OCI-LY1 (cell line): ENCODE measurements at regions not wholly inside any gene's neighbourhood (a gene's known extent, or its start where the extent isn't known, plus 50 kb on each side); places are given as distances from the start of the nearest gene placed in this dataset.

Experiments
- H2AFZ ChIP-seq: fragments of 200-600 bp; sonication (generic), shearing (Covaris generic); 2 replicates; pipeline ENCODE4 v1.6.0; 2014; ENCODE audit warnings: antibody characterized with exemption, mild to moderate bottlenecking, low read length
- H3F3A ChIP-seq: fragments of 200-600 bp; sonication (generic), shearing (Covaris generic); 2 replicates; pipeline ENCODE4 v1.6.0; 2014; ENCODE audit warnings: mild to moderate bottlenecking, antibody characterized with exemption, low read length, moderate library complexity; ENCODE audit not compliant: insufficient read depth
- H3K27ac ChIP-seq: fragments of 200-600 bp; sonication (generic); 2 replicates; pipeline ENCODE4 v1.5.1; 2014; ENCODE audit warnings: low read length, mixed run types, mild to moderate bottlenecking, low read depth; ENCODE audit not compliant: poor library complexity, severe bottlenecking
- H3K27me3 ChIP-seq: fragments of 200-600 bp; sonication (generic); 2 replicates; pipeline ENCODE4 v1.6.0; 2014; ENCODE audit warnings: antibody characterized with exemption, mild to moderate bottlenecking, low read length, moderate library complexity; ENCODE audit not compliant: insufficient read depth
- H3K36me3 ChIP-seq: fragments of 200-600 bp; sonication (generic); 2 replicates; pipeline ENCODE4 v1.6.1; 2014; ENCODE audit warnings: mild to moderate bottlenecking, antibody characterized with exemption, low read length, moderate library complexity, mixed read lengths; ENCODE audit not compliant: insufficient read depth
- H3K4me1 ChIP-seq: fragments of 200-600 bp; sonication (generic); 2 replicates; pipeline ENCODE4 v1.5.1; 2014; ENCODE audit warnings: mild to moderate bottlenecking, low read length, moderate library complexity; ENCODE audit not compliant: insufficient read depth, severe bottlenecking
- H3K4me2 ChIP-seq: fragments of 200-600 bp; sonication (generic), shearing (Covaris generic); 2 replicates; pipeline ENCODE4 v1.6.1; 2014; ENCODE audit warnings: low read length
- H3K4me3 ChIP-seq: fragments of 200-600 bp; sonication (generic); 2 replicates; pipeline ENCODE4 v1.5.1; 2014; ENCODE audit warnings: low read length, low read depth, mild to moderate bottlenecking, mixed read lengths; ENCODE audit not compliant: poor library complexity, severe bottlenecking
- H3K79me2 ChIP-seq: fragments of 200-600 bp; shearing (Covaris generic); 2 replicates; pipeline ENCODE4 v1.6.1; 2016; ENCODE audit warnings: mixed run types, low read length, mixed read lengths; ENCODE audit not compliant: insufficient read depth
- H3K9ac ChIP-seq: fragments of 200-600 bp; sonication (generic), shearing (Covaris generic); 2 replicates; pipeline ENCODE4 v1.6.1; 2014; ENCODE audit warnings: mild to moderate bottlenecking, low read length, mixed read lengths
- H3K9me2 ChIP-seq: fragments of 200-600 bp; sonication (generic), shearing (Covaris generic); 2 replicates; pipeline ENCODE4 v1.6.1; 2014; ENCODE audit warnings: low read depth, mild to moderate bottlenecking, low read length, mixed read lengths
- H3K9me3 ChIP-seq: fragments of 200-600 bp; shearing (Covaris generic); 2 replicates; pipeline ENCODE4 v1.6.1; 2014; ENCODE audit warnings: low read length, mixed read lengths
- H4K20me1 ChIP-seq: fragments of 200-600 bp; sonication (generic), shearing (Covaris generic); 2 replicates; pipeline ENCODE4 v1.6.0; 2016; ENCODE audit warnings: mild to moderate bottlenecking, low read length; ENCODE audit not compliant: insufficient read depth
- CTCF ChIP-seq: fragments of 200-600 bp; sonication (generic), shearing (Covaris generic); IDR thresholded peaks from 2 replicates; pipeline ENCODE4 v1.5.1; 2017; ENCODE audit warnings: mild to moderate bottlenecking, antibody characterized with exemption, low read length, moderate library complexity, mixed read lengths
- EZH2 ChIP-seq: fragments of 200-600 bp; sonication (generic), shearing (Covaris generic); IDR thresholded peaks from 2 replicates; pipeline ENCODE4 v1.8.0; 2017; ENCODE audit warnings: borderline replicate concordance, mixed run types, mild to moderate bottlenecking, antibody characterized with exemption, low read length, moderate library complexity, mixed read lengths

DNA sequence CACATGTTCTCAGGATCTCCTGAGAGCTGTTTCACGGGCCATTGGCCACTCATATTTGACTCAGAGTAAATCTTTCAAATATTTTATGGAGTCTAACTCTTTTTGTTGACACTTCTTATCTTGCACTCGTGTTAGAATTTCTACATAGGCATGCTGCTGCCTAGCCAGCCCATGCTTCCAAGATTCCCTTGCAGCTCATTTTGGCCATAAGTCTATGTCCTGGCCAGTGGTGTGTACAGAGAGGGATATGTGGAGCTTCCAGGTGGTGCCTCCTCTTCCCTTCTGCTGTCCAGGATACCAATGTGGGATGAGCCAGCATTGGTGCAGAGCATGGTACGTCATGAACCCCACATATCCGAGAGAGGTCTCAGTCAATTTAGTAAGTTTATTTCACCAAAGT, 522.6 kb downstream of the QKI start:
- TF ChIP-seq EZH2 (no peak), CTCF (no peak)
- H3K9ac ChIP-seq, result no peak overlapping the region

GRCh38 chr6:163935158-163935762, 520.7 kb downstream of the QKI start:
- H3K4me1 ChIP-seq, result no peaks in the 10 kb centered on the region
- no peak overlapping the region for H3K9ac ChIP-seq
- no peaks in the 10 kb centered on the region for H4K20me1 ChIP-seq
- H3K79me2 ChIP-seq, result no peaks in the 10 kb centered on the region
- no peaks in the 10 kb centered on the region for H3K9me2 ChIP-seq
- no peaks in the 10 kb centered on the region; the same call in 1 of the 2 replicates for H3K27me3 ChIP-seq
- no peak overlapping the region for H3K27ac ChIP-seq
- no peaks in the 10 kb centered on the region for H3K36me3 ChIP-seq
- H2AFZ ChIP-seq, result no peak overlapping the region
- no peak for TF ChIP-seq EZH2
- TF ChIP-seq CTCF, result no peak
- H3F3A ChIP-seq, result no peaks in the 10 kb centered on the region
- H3K4me2 ChIP-seq, result no peak overlapping the region
- H3K9me3 ChIP-seq, result no peaks in the 10 kb centered on the region
- no peak overlapping the region for H3K4me3 ChIP-seq

More for the DNA sequence above, 522.6 kb downstream of the QKI start:
- H3K4me1 ChIP-seq, result no peaks in the 10 kb centered on the region
- H3K4me3 ChIP-seq, result no peak overlapping the region
- H3K36me3 ChIP-seq, result no peaks in the 10 kb centered on the region
- H3K4me2 ChIP-seq, result no peak overlapping the region
- no peaks in the 10 kb centered on the region for H3F3A ChIP-seq
- H4K20me1 ChIP-seq, result no peaks in the 10 kb centered on the region
- H3K27me3 ChIP-seq, result no peaks in the 10 kb centered on the region; the same call in 1 of the 2 replicates
- no peaks in the 10 kb centered on the region for H3K9me2 ChIP-seq
- H3K79me2 ChIP-seq, result no peaks in the 10 kb centered on the region
- no peaks in the 10 kb centered on the region for H3K9me3 ChIP-seq
- no peak overlapping the region for H3K27ac ChIP-seq
- no peak overlapping the region for H2AFZ ChIP-seq

- TF ChIP-seq EZH2 (no peak), CTCF (no peak)
- Histone ChIP-seq H4K20me1 (no peaks in the 10 kb centered on the region), H2AFZ (no peak overlapping the region), H3K4me3 (no peak overlapping the region), H3K4me1 (no peaks in the 10 kb centered on the region), H3K36me3 (no peaks in the 10 kb centered on the region), H3K4me2 (no peak overlapping the region), H3K27ac (no peak overlapping the region), H3K9me2 (no peaks in the 10 kb centered on the region), H3K27me3 (no peaks in the 10 kb centered on the region; the same call in 1 of the 2 replicates), H3K9ac (no peak overlapping the region), H3F3A (no peaks in the 10 kb centered on the region), H3K79me2 (no peaks in the 10 kb centered on the region), H3K9me3 (no peaks in the 10 kb centered on the region)
Measured at GRCh38 chr6:163930012-163930411, 515.5 kb downstream of the QKI start.
